CD4-positive, CD25-positive, alpha-beta regulatory T cell (primary cell): ENCODE measurements at regions not wholly inside any gene's neighbourhood (a gene's known extent, or its start where the extent isn't known, plus 50 kb on each side); places are given as distances from the start of the nearest gene placed in this dataset.

Source experiments
- ATAC-seq, 2 donors: fragments of 150-1000 bp; cut with Tn5 transposase; one replicate each; pipeline ENCODE4 v1.10.0; 2021; ENCODE audit warnings: low read depth in 2 of 2, moderate number of reproducible peaks in 2 of 2, moderate library complexity in 1 of 2
- DNase-seq, 3 donors: peaks; one replicate each; pipeline versions ENCODE4 v3.0.0 to v3.0.0-alpha.2; 2012 to 2022; ENCODE audit warnings: mixed read lengths in 1 of 3
- H3K27ac ChIP-seq: one replicate; pipeline ENCODE4 v1.7.0; 2013; ENCODE audit warnings: mild to moderate bottlenecking, low read length; ENCODE audit not compliant: insufficient read depth, poor library complexity, severe bottlenecking
- H3K27me3 ChIP-seq: one replicate; pipeline ENCODE4 v1.7.0; 2013; ENCODE audit warnings: low read length; ENCODE audit not compliant: control insufficient read depth, insufficient read depth
- H3K36me3 ChIP-seq: one replicate; pipeline ENCODE4 v1.7.0; 2013; ENCODE audit warnings: mild to moderate bottlenecking, low read length, moderate library complexity; ENCODE audit not compliant: control insufficient read depth, insufficient read depth
- H3K4me1 ChIP-seq: 2 replicates; pipeline ENCODE4 v1.7.0; 2013; ENCODE audit warnings: mild to moderate bottlenecking, low read length; ENCODE audit not compliant: insufficient read depth, control insufficient read depth, poor library complexity, severe bottlenecking
- H3K4me3 ChIP-seq: one replicate; pipeline ENCODE4 v1.7.0; 2013; ENCODE audit warnings: low read depth, mild to moderate bottlenecking, low read length, moderate library complexity
- H3K9me3 ChIP-seq, 2 experiments: 1 replicate in 1 of 2; 2 replicates in 1 of 2; pipeline ENCODE4 v1.7.0; 2013; ENCODE audit warnings: low read length in 2 of 2, mild to moderate bottlenecking in 1 of 2, moderate library complexity in 1 of 2; ENCODE audit not compliant: control insufficient read depth in 2 of 2
- H3K27ac Mint-ChIP-seq, 3 donors: one replicate each; pipeline ENCODE4 v1.8.0; 2020 to 2022; ENCODE audit warnings: mild to moderate bottlenecking in 3 of 3, mixed read lengths in 3 of 3, moderate library complexity in 2 of 3
- H3K27me3 Mint-ChIP-seq: one replicate; pipeline ENCODE4 v1.8.0; 2022; ENCODE audit warnings: mild to moderate bottlenecking, mixed read lengths
- H3K36me3 Mint-ChIP-seq: one replicate; pipeline ENCODE4 v1.8.0; 2020; ENCODE audit warnings: mixed read lengths
- H3K4me1 Mint-ChIP-seq, 4 donors: one replicate each; pipeline ENCODE4 v1.8.0; 2020 to 2022; ENCODE audit warnings: mixed read lengths in 4 of 4, mild to moderate bottlenecking in 1 of 4
- H3K4me3 Mint-ChIP-seq, 4 donors: one replicate each; pipeline ENCODE4 v1.8.0; 2020 to 2022; ENCODE audit warnings: mild to moderate bottlenecking in 4 of 4, mixed read lengths in 4 of 4, moderate library complexity in 3 of 4
- H3K9me3 Mint-ChIP-seq, 7 donors: one replicate each; pipeline ENCODE4 v1.8.0; 2020 to 2022; ENCODE audit warnings: mixed read lengths in 7 of 7, mild to moderate bottlenecking in 3 of 7, moderate library complexity in 2 of 7

GRCh38 chr4:155590796-155591585, 75.7 kb upstream of the GUCY1A1 start:
- Mint-ChIP-seq H3K27ac (no peak overlapping the region), H3K27me3 (no peaks in the 10 kb centered on the region), H3K36me3 (no peaks in the 10 kb centered on the region), H3K4me1 (no peaks in the 10 kb centered on the region), H3K9me3 (peaks cover 0 to 3% (median 0%) of the 10 kb centered on the region in 7 donors), H3K4me3 (no peak overlapping the region)
- ATAC-seq (no peak), DNase-seq (no peak)
- no peaks in the 10 kb centered on the region for H3K9me3 ChIP-seq
- no peaks in the 10 kb centered on the region for H3K4me1 ChIP-seq
- no peaks in the 10 kb centered on the region for H3K36me3 ChIP-seq
- H3K27ac ChIP-seq: no peak overlapping the region
- no peak overlapping the region for H3K4me3 ChIP-seq
- H3K27me3 ChIP-seq: no peaks in the 10 kb centered on the region

GRCh38 chr4:155588437-155588836, 78.2 kb upstream of the GUCY1A1 start:
- Histone ChIP-seq H3K9me3 (no peaks in the 10 kb centered on the region), H3K4me3 (no peak overlapping the region), H3K27ac (no peak overlapping the region), H3K36me3 (no peaks in the 10 kb centered on the region), H3K4me1 (no peaks in the 10 kb centered on the region), H3K27me3 (no peaks in the 10 kb centered on the region)
- Mint-ChIP-seq H3K4me1 (peaks cover 0 to 8% (median under 1%) of the 10 kb centered on the region in 4 donors), H3K36me3 (no peaks in the 10 kb centered on the region), H3K9me3 (peaks cover 0 to 3% (median 0%) of the 10 kb centered on the region in 7 donors), H3K4me3 (no peak overlapping the region), H3K27me3 (no peaks in the 10 kb centered on the region), H3K27ac (no peak overlapping the region)
- ATAC-seq: no peak
- DNase-seq: no peak

DNA sequence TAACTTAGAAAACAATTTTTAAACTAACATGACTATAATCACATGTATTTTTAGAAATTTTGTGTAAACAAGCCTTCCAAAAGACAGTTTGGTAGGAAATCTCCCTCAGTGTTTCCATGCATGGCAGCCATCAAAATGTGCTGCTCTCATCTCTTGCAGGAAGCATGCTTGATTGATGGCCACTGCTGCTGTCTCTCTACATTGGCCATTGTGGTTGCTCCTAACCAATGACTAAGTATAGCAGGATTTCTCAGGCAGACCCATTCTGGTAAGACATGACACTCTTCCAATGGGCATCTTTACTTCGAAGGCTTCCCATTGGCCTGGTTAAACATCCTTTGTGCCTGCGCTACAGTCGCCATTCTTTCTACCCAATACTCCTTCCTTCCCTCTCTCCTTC, 78.9 kb upstream of the GUCY1A1 start:
- Histone ChIP-seq H3K27ac (no peak overlapping the region), H3K9me3 (no peaks in the 10 kb centered on the region), H3K27me3 (no peaks in the 10 kb centered on the region), H3K4me3 (no peak overlapping the region), H3K36me3 (no peaks in the 10 kb centered on the region), H3K4me1 (no peaks in the 10 kb centered on the region)
- H3K9me3 Mint-ChIP-seq: peaks cover 0 to 3% (median 0%) of the 10 kb centered on the region in 7 donors
- H3K27ac Mint-ChIP-seq: no peak overlapping the region
- H3K27me3 Mint-ChIP-seq: no peaks in the 10 kb centered on the region
- H3K36me3 Mint-ChIP-seq: no peaks in the 10 kb centered on the region
- peaks cover 0 to 15% (median 5%) of the 10 kb centered on the region in 4 donors for H3K4me1 Mint-ChIP-seq
- H3K4me3 Mint-ChIP-seq: no peak overlapping the region
- DNase-seq (no peak), ATAC-seq (no peak)

- no peaks in the 10 kb centered on the region for H3K9me3 ChIP-seq
- no peaks in the 10 kb centered on the region for H3K36me3 ChIP-seq
- H3K27me3 Mint-ChIP-seq: no peaks in the 10 kb centered on the region
- H3K4me1 Mint-ChIP-seq: peaks cover 0 to 21% (median 5%) of the 10 kb centered on the region in 4 donors
- peak overlapping the region in 2 of 3 donors; percentile 20 to 24 for H3K27ac Mint-ChIP-seq
- peaks cover 0 to under 1% (median 0%) of the 10 kb centered on the region in 7 donors for H3K9me3 Mint-ChIP-seq
- DNase-seq (peak in 2 of 3 donors; percentile 11 to 32), ATAC-seq (peak in 1 of 2 donors; percentile 37)
- no peaks in the 10 kb centered on the region for H3K4me1 ChIP-seq
- H3K4me3 ChIP-seq: peak overlapping the region; percentile 26
- no peaks in the 10 kb centered on the region for H3K36me3 Mint-ChIP-seq
- H3K27ac ChIP-seq: no peak overlapping the region
- no peaks in the 10 kb centered on the region for H3K27me3 ChIP-seq
- peak overlapping the region in 1 of 4 donors; percentile 5 for H3K4me3 Mint-ChIP-seq
Measured at GRCh38 chr4:155582971-155583437, 83.6 kb upstream of the GUCY1A1 start.

DNA sequence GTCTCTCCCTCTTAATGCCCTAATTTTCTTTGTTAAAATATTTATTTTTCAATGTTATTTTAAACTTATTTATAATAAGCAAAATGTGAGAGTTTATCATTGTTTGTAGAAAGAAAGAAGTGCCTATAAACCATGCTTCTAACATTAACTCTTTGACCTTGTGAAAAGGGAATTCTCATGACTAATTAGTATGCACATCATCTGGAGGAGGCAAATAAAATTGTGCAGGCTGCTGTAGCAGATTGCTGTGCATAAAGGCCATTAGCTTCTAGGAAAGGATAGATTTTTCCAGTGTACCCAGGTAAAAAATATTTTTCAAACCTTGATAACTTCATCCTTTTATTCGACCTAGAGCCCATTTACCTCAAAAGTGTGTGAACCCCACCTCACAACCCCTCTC, 84.6 kb upstream of the GUCY1A1 start:
- Histone ChIP-seq H3K27me3 (no peaks in the 10 kb centered on the region), H3K9me3 (no peaks in the 10 kb centered on the region), H3K36me3 (no peaks in the 10 kb centered on the region), H3K4me1 (no peaks in the 10 kb centered on the region), H3K4me3 (no peak overlapping the region), H3K27ac (no peak overlapping the region)
- DNase-seq (no peak), ATAC-seq (no peak)
- H3K27ac Mint-ChIP-seq: no peak overlapping the region
- no peaks in the 10 kb centered on the region for H3K9me3 Mint-ChIP-seq
- H3K27me3 Mint-ChIP-seq: no peaks in the 10 kb centered on the region
- H3K4me1 Mint-ChIP-seq: peaks cover 0 to 21% (median 5%) of the 10 kb centered on the region in 4 donors
- H3K4me3 Mint-ChIP-seq: no peak overlapping the region
- no peaks in the 10 kb centered on the region for H3K36me3 Mint-ChIP-seq

- no peaks in the 10 kb centered on the region for H3K36me3 ChIP-seq
- Mint-ChIP-seq H3K4me3 (no peak overlapping the region), H3K4me1 (peaks cover 0 to 16% (median 5%) of the 10 kb centered on the region in 4 donors), H3K27me3 (no peaks in the 10 kb centered on the region), H3K27ac (no peak overlapping the region), H3K9me3 (peaks cover 0 to 2% (median 0%) of the 10 kb centered on the region in 7 donors), H3K36me3 (no peaks in the 10 kb centered on the region)
- no peak for ATAC-seq
- H3K4me1 ChIP-seq: no peaks in the 10 kb centered on the region
- H3K27ac ChIP-seq: no peak overlapping the region
- H3K9me3 ChIP-seq: no peaks in the 10 kb centered on the region
- no peaks in the 10 kb centered on the region for H3K27me3 ChIP-seq
- no peak overlapping the region for H3K4me3 ChIP-seq
- no peak for DNase-seq
Measured at GRCh38 chr4:155578726-155579370, 87.8 kb upstream of the GUCY1A1 start.

GRCh38 chr4:155578219-155578618, 88.4 kb upstream of the GUCY1A1 start:
- Mint-ChIP-seq H3K4me3 (no peak overlapping the region), H3K27me3 (no peaks in the 10 kb centered on the region), H3K9me3 (peaks cover 0 to 2% (median 0%) of the 10 kb centered on the region in 7 donors), H3K36me3 (no peaks in the 10 kb centered on the region), H3K4me1 (peaks cover 0 to 10% (median 4%) of the 10 kb centered on the region in 4 donors), H3K27ac (no peak overlapping the region)
- Histone ChIP-seq H3K4me1 (no peaks in the 10 kb centered on the region), H3K4me3 (no peak overlapping the region), H3K27me3 (no peaks in the 10 kb centered on the region), H3K9me3 (no peaks in the 10 kb centered on the region), H3K36me3 (no peaks in the 10 kb centered on the region), H3K27ac (no peak overlapping the region)
- DNase-seq (no peak), ATAC-seq (no peak)
